Keratinocyte (primary cell): ENCODE measurements at regions not wholly inside any gene's neighbourhood (a gene's known extent, or its start where the extent isn't known, plus 50 kb on each side); places are given as distances from the start of the nearest gene placed in this dataset.

ENCODE experiments used
- DNase-seq: peaks from one replicate; pipeline ENCODE4 v3.0.0-alpha.2; 2011; ENCODE audit warnings: low read depth, missing footprints, low spot score
- FAIRE-seq: peaks from 2 replicates; lab custom pipeline; 2011; peaks lifted over from hg19 to GRCh38; lab: Jason Lieb, UNC
- H2AFZ ChIP-seq: 2 replicates; pipeline ENCODE4 v1.6.0; 2012; ENCODE audit warnings: low read length, control low read depth, inconsistent platforms; ENCODE audit not compliant: control insufficient read depth
- H3K27ac ChIP-seq: 2 replicates; pipeline ENCODE4 v1.5.1; 2011; ENCODE audit warnings: low read length; ENCODE audit not compliant: control insufficient read depth, insufficient read depth
- H3K27me3 ChIP-seq: 3 replicates; pipeline ENCODE4 v1.6.0; 2011; ENCODE audit warnings: low read length; ENCODE audit not compliant: control insufficient read depth, insufficient read depth; ENCODE audit errors: extremely low read depth
- H3K36me3 ChIP-seq, 2 experiments: 2 replicates in 1 of 2; 3 replicates in 1 of 2; pipeline ENCODE4 v1.5.1; 2011; ENCODE audit warnings: low read length in 2 of 2, mild to moderate bottlenecking in 1 of 2; ENCODE audit not compliant: control insufficient read depth in 2 of 2, insufficient read depth in 2 of 2; ENCODE audit errors: extremely low read depth in 1 of 2
- H3K4me1 ChIP-seq: 3 replicates; pipeline ENCODE4 v1.5.1; 2011; ENCODE audit warnings: low read length; ENCODE audit not compliant: control insufficient read depth, insufficient read depth; ENCODE audit errors: extremely low read depth
- H3K4me2 ChIP-seq: 3 replicates; pipeline ENCODE4 v1.6.0; 2011; ENCODE audit warnings: low read depth, low read length; ENCODE audit not compliant: control insufficient read depth, insufficient read depth; ENCODE audit errors: extremely low read depth
- H3K4me3 ChIP-seq, 3 experiments: fragments of 200-600 bp in 1 of 3; sonication (generic) in 1 of 3; 2 replicates in 2 of 3; 3 replicates in 1 of 3; pipeline ENCODE4 v1.5.1; 2011 to 2016; ENCODE audit warnings: low read length in 3 of 3, mild to moderate bottlenecking in 3 of 3, control low read depth in 2 of 3, inconsistent platforms in 1 of 3, low read depth in 1 of 3, mixed read lengths in 1 of 3, mixed run types in 1 of 3, moderate library complexity in 1 of 3; ENCODE audit not compliant: control insufficient read depth in 2 of 3, insufficient read depth in 2 of 3; ENCODE audit errors: extremely low read depth in 1 of 3
- H3K79me2 ChIP-seq: 2 replicates; pipeline ENCODE4 v1.6.0; 2012; ENCODE audit warnings: low read length; ENCODE audit not compliant: control insufficient read depth, insufficient read depth
- H3K9ac ChIP-seq: 3 replicates; pipeline ENCODE4 v1.6.0; 2011; ENCODE audit warnings: low read length; ENCODE audit not compliant: control insufficient read depth, insufficient read depth; ENCODE audit errors: extremely low read depth
- H3K9me1 ChIP-seq: 3 replicates; pipeline ENCODE4 v1.6.0; 2011; ENCODE audit warnings: low read length; ENCODE audit not compliant: control insufficient read depth, insufficient read depth; ENCODE audit errors: extremely low read depth
- H3K9me3 ChIP-seq: 2 replicates; pipeline ENCODE4 v1.5.1; 2012; ENCODE audit warnings: low read depth, low read length; ENCODE audit not compliant: control insufficient read depth
- H4K20me1 ChIP-seq: 3 replicates; pipeline ENCODE4 v1.6.0; 2011; ENCODE audit warnings: low read length; ENCODE audit not compliant: control insufficient read depth, insufficient read depth; ENCODE audit errors: extremely low read depth
- EZH2 ChIP-seq: IDR thresholded peaks from one replicate; pipeline ENCODE4 v1.6.1; 2012; ENCODE audit warnings: inconsistent platforms, mild to moderate bottlenecking, low read length, moderate library complexity
- dilution Hi-C: fragments of 300-500 bp; cut with MboI; formaldehyde crosslinking; loops from one replicate; pipeline ENCODE4 v1.7.0; 2020; ENCODE audit warnings: low sequenced_read_pairs; ENCODE audit not compliant: extremely low pct_ligation_motif_present
- TF ChIP-seq, protein P1 (sequence below), 3 experiments: IDR thresholded peaks in 1 of 3; conservative IDR thresholded peaks in 1 of 3; optimal IDR thresholded peaks in 1 of 3; 2 replicates in 2 of 3; 3 replicates in 1 of 3; pipeline versions ENCODE3 to v1.5.1; 2011; ENCODE audit warnings: low read length in 3 of 3, mild to moderate bottlenecking in 3 of 3, moderate library complexity in 2 of 3, control low read depth in 1 of 3, inconsistent platforms in 1 of 3; ENCODE audit not compliant: insufficient read depth in 2 of 3; ENCODE audit errors: extremely low read depth in 1 of 3

- Histone ChIP-seq H3K27me3 (no peaks in the 10 kb centered on the region), H3K4me1 (no peaks in the 10 kb centered on the region), H3K9me1 (no peaks in the 10 kb centered on the region), H3K4me2 (no peak overlapping the region), H3K36me3 (no peaks in the 10 kb centered on the region), H3K4me3 (no peak overlapping the region), H3K9me3 (peaks cover 4% of the 10 kb centered on the region), H3K9ac (no peak overlapping the region), H2AFZ (no peak overlapping the region), H3K79me2 (no peaks in the 10 kb centered on the region), H4K20me1 (no peaks in the 10 kb centered on the region), H3K27ac (no peak overlapping the region)
- dilution Hi-C loops = no loop called here
- DNase-seq = no peak
- no peak for FAIRE-seq
- no peak for TF ChIP-seq EZH2
- TF ChIP-seq, protein P1, sequence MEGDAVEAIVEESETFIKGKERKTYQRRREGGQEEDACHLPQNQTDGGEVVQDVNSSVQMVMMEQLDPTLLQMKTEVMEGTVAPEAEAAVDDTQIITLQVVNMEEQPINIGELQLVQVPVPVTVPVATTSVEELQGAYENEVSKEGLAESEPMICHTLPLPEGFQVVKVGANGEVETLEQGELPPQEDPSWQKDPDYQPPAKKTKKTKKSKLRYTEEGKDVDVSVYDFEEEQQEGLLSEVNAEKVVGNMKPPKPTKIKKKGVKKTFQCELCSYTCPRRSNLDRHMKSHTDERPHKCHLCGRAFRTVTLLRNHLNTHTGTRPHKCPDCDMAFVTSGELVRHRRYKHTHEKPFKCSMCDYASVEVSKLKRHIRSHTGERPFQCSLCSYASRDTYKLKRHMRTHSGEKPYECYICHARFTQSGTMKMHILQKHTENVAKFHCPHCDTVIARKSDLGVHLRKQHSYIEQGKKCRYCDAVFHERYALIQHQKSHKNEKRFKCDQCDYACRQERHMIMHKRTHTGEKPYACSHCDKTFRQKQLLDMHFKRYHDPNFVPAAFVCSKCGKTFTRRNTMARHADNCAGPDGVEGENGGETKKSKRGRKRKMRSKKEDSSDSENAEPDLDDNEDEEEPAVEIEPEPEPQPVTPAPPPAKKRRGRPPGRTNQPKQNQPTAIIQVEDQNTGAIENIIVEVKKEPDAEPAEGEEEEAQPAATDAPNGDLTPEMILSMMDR (optimal IDR thresholded peaks at IDR 0.05 in 1 of 3, IDR thresholded peaks at IDR 0.05 in 1 of 3, conservative IDR thresholded peaks at IDR 0.05 in 1 of 3; ENCODE audit: extremely low read depth in 1 of 3, insufficient read depth in 2 of 3, low read length in 3 of 3) = no peak
Observed at GRCh38 chr7:156158213-156158612, 345.9 kb upstream of the SHH start.

DNA sequence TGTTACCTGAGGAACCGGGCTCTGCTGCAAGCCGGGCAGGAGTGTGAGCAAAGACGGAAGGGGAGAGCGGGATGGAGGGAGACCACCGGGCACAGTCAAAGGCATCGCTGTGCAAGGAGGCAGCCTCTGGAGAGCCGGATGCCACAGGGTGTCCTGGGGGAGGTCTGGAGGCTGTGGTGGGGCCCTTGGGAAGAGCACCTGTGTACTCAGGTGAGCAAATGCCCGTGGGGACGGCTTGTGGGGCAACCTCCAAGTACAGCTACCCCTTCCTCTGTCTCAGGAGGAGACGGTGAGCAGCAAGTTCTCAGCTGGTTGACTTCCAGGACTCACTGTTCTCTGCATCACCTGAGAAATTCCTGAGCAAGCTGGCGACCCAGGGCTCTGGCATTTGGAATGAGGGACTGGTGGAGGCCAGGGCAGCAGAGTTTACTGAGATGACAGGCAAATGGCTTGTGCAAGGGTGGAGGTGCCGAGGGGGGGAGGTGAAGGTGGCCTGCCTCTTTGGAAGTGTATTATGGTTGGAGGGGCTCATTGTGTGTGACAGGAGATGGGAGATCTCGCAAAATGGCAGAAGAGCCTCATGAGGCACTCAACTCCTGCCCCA lies 345.2 kb upstream of the SHH start:
- no peak overlapping the region for H3K4me2 ChIP-seq
- H3K4me3 ChIP-seq = no peak overlapping the region
- no peak overlapping the region for H3K9ac ChIP-seq
- H3K9me1 ChIP-seq = no peaks in the 10 kb centered on the region
- no peaks in the 10 kb centered on the region for H3K79me2 ChIP-seq
- H3K27me3 ChIP-seq = no peaks in the 10 kb centered on the region
- H3K27ac ChIP-seq = no peak overlapping the region
- FAIRE-seq = no peak
- DNase-seq = no peak
- H3K9me3 ChIP-seq = peaks cover 4% of the 10 kb centered on the region
- H3K36me3 ChIP-seq = no peaks in the 10 kb centered on the region
- TF ChIP-seq, protein P1 (optimal IDR thresholded peaks at IDR 0.05 in 1 of 3, IDR thresholded peaks at IDR 0.05 in 1 of 3, conservative IDR thresholded peaks at IDR 0.05 in 1 of 3; ENCODE audit: extremely low read depth in 1 of 3, insufficient read depth in 2 of 3, low read length in 3 of 3) = no peak
- no peaks in the 10 kb centered on the region for H3K4me1 ChIP-seq
- dilution Hi-C loops = no loop called here
- H2AFZ ChIP-seq = no peak overlapping the region
- no peaks in the 10 kb centered on the region for H4K20me1 ChIP-seq
